A549 (cell line): ENCODE measurements at regions not wholly inside any gene's neighbourhood (a gene's known extent, or its start where the extent isn't known, plus 50 kb on each side); places are given as distances from the start of the nearest gene placed in this dataset.

Experiments used
- ATAC-seq, 2 experiments: fragments of 200-7000 bp in 1 of 2; fragments of >200 bp in 1 of 2; cut with Nextera tagmentation in 1 of 2; cut with Tn5 transposase in 1 of 2; 3 replicates each; pipeline versions ENCODE4 v1.8.0 to v1.9.1; 2018 to 2020; ENCODE audit warnings: mild to moderate bottlenecking in 1 of 2, moderate library complexity in 1 of 2
- CTCF ChIA-PET: fragments of 300-600 bp; sonication (Branson Sonifier 250); formaldehyde crosslinking; extraction: SDS; loops from one replicate; lab custom pipeline; 2021; ENCODE audit warnings: antibody characterized with exemption, inconsistent platforms; lab: Yijun Ruan, JAX
- POLR2A ChIA-PET: fragments of 350-600 bp; formaldehyde crosslinking; extraction: SDS; loops from one replicate; lab custom pipeline; 2021; ENCODE audit warnings: antibody characterized with exemption, inconsistent platforms; lab: Yijun Ruan, JAX
- DNase-seq, 2 experiments: peaks; one replicate each; pipeline versions ENCODE4 v3.0.0 to v3.0.0-alpha.2; 2011 to 2016; ENCODE audit warnings: low read depth in 1 of 2, low spot score in 1 of 2
- FAIRE-seq: peaks from 2 replicates; lab custom pipeline; 2011; peaks lifted over from hg19 to GRCh38; lab: Jason Lieb, UNC
- H3K27ac ChIP-seq, 2 experiments: fragments of >200 bp; sonication (Bioruptor Twin); formaldehyde crosslinking; 3 replicates each; pipeline ENCODE4 v1.5.1; 2016 to 2017
- H3K4me1 ChIP-seq: fragments of >200 bp; sonication (Bioruptor Twin); formaldehyde crosslinking; 3 replicates; pipeline ENCODE4 v1.6.1; 2016
- H3K4me2 ChIP-seq: fragments of >200 bp; sonication (Bioruptor Twin); formaldehyde crosslinking; 3 replicates; pipeline ENCODE4 v1.6.1; 2016
- H3K4me3 ChIP-seq: fragments of >200 bp; sonication (Bioruptor Twin); formaldehyde crosslinking; 3 replicates; pipeline ENCODE4 v1.5.1; 2016
- H3K9me3 ChIP-seq: fragments of >200 bp; sonication (Bioruptor Twin); formaldehyde crosslinking; 3 replicates; pipeline ENCODE4 v1.6.1; 2016
- CBX8 ChIP-seq: fragments of 200-600 bp; sonication (generic); IDR thresholded peaks from 2 replicates; pipeline ENCODE4 v1.6.1; 2016
- CEBPB ChIP-seq, 2 experiments: fragments of >200 bp in 1 of 2; sonication (Bioruptor Twin) in 1 of 2; formaldehyde crosslinking in 1 of 2; IDR thresholded peaks; 2 replicates each; pipeline ENCODE4 v1.6.1; 2012 to 2016
- CHD4 ChIP-seq: fragments of 200-600 bp; sonication (generic); IDR thresholded peaks from 2 replicates; pipeline ENCODE4 v1.6.1; 2016; ENCODE audit warnings: antibody characterized with exemption, mild to moderate bottlenecking, borderline replicate concordance
- CTCF ChIP-seq: fragments of >200 bp; sonication (Bioruptor Twin); formaldehyde crosslinking; IDR thresholded peaks from 3 replicates; pipeline ENCODE4 v1.5.1; 2016
- EHF ChIP-seq: fragments of 250-450 bp; sonication (Bioruptor Pico); IDR thresholded peaks from 2 replicates; pipeline ENCODE4 v1.5.0; 2020; ENCODE audit warnings: mild to moderate bottlenecking
- EHMT2 ChIP-seq: fragments of 200-600 bp; sonication (generic); IDR thresholded peaks from 2 replicates; pipeline ENCODE4 v1.6.1; 2016; ENCODE audit warnings: antibody characterized with exemption, low read depth, mild to moderate bottlenecking, moderate library complexity
- ELK1 ChIP-seq: fragments of 150-350 bp; IDR thresholded peaks from 2 replicates; pipeline ENCODE4 v1.6.1; 2014; ENCODE audit warnings: low read depth, mild to moderate bottlenecking, low read length
- FOSL2 ChIP-seq, 2 experiments: fragments of 450-650 bp in 1 of 2; fragments of >200 bp in 1 of 2; sonication (Bioruptor Twin) in 1 of 2; formaldehyde crosslinking; IDR thresholded peaks; 2 replicates each; pipeline versions ENCODE4 v1.5.0 to v1.6.1; 2016 to 2020; ENCODE audit warnings: mild to moderate bottlenecking in 1 of 2, moderate library complexity in 1 of 2
- JUNB ChIP-seq: fragments of >200 bp; sonication (Bioruptor Twin); formaldehyde crosslinking; IDR thresholded peaks from 2 replicates; pipeline ENCODE4 v1.6.1; 2016
- KDM1A ChIP-seq: fragments of 200-600 bp; sonication (generic); IDR thresholded peaks from 2 replicates; pipeline ENCODE4 v1.6.1; 2016; ENCODE audit warnings: low read depth, mild to moderate bottlenecking
- MAX ChIP-seq: IDR thresholded peaks from 2 replicates; pipeline ENCODE4 v1.6.1; 2012
- MAZ ChIP-seq: fragments of 150-350 bp; IDR thresholded peaks from 2 replicates; pipeline ENCODE4 v1.6.1; 2014; ENCODE audit warnings: antibody characterized with exemption, low read depth, low read length, borderline replicate concordance
- NPAS2 ChIP-seq: fragments of 250-450 bp; sonication (Bioruptor Pico); IDR thresholded peaks from 2 replicates; pipeline ENCODE4 v1.8.0; 2022; ENCODE audit warnings: mild to moderate bottlenecking, moderate library complexity, borderline replicate concordance
- NR3C1 ChIP-seq: fragments of >200 bp; sonication (Bioruptor Twin); formaldehyde crosslinking; IDR thresholded peaks from 3 replicates; pipeline ENCODE4 v1.6.1; 2017
- PBX3 ChIP-seq: IDR thresholded peaks from 2 replicates; pipeline ENCODE4 v1.6.1; 2012
- PHF8 ChIP-seq: fragments of 200-600 bp; sonication (generic); IDR thresholded peaks from 2 replicates; pipeline ENCODE4 v1.6.1; 2016; ENCODE audit warnings: low read depth, mild to moderate bottlenecking, antibody characterized with exemption, moderate library complexity, borderline replicate concordance
- RAD21 ChIP-seq, 2 experiments: fragments of >200 bp in 1 of 2; sonication (Bioruptor Twin) in 1 of 2; formaldehyde crosslinking in 1 of 2; IDR thresholded peaks in 1 of 2; conservative IDR thresholded peaks in 1 of 2; 2 replicates in 1 of 2; 3 replicates in 1 of 2; pipeline ENCODE4 v1.6.1; 2012 to 2018; ENCODE audit warnings: inconsistent platforms in 1 of 2
- RFX5 ChIP-seq: fragments of 450-650 bp; IDR thresholded peaks from 2 replicates; pipeline ENCODE4 v1.7.1; 2014; ENCODE audit warnings: antibody characterized with exemption, mild to moderate bottlenecking, moderate library complexity
- TFCP2L1 ChIP-seq: fragments of 250-450 bp; sonication (Bioruptor Pico); IDR thresholded peaks from 2 replicates; pipeline ENCODE4 v1.5.0; 2021; ENCODE audit warnings: mild to moderate bottlenecking
- TP53 ChIP-seq: fragments of 250-450 bp; sonication (Bioruptor Pico); IDR thresholded peaks from 2 replicates; pipeline ENCODE4 v1.5.0; 2021; ENCODE audit warnings: mild to moderate bottlenecking, moderate library complexity
- ZNF302 ChIP-seq: fragments of 250-450 bp; sonication (Bioruptor Pico); IDR thresholded peaks from 2 replicates; pipeline ENCODE4 v1.9.0; 2021; ENCODE audit warnings: inconsistent platforms, mild to moderate bottlenecking, moderate library complexity
- WGBS: methylation state at CpG from one replicate; pipeline ENCODE4 v1.1.6; 2017; ENCODE audit errors: missing lambda C conversion rate; 5-methylcytosine and 5-hydroxymethylcytosine counted together

GRCh38 chr14:38556252-38556651 is 300.4 kb upstream of the CLEC14A start (continued):
- TF ChIP-seq CTCF (no peak), MAX (no peak), JUNB (no peak)

GRCh38 chr14:38554026-38554425 is 298.1 kb upstream of the CLEC14A start:
- FAIRE-seq, result no peak
- Histone ChIP-seq H3K4me3 (no peak overlapping the region), H3K4me1 (no peaks in the 10 kb centered on the region), H3K27ac (no peak overlapping the region), H3K4me2 (no peak overlapping the region), H3K9me3 (no peaks in the 10 kb centered on the region)
- ChIA-PET CTCF (no interaction called here), POLR2A (no interaction called here)
- DNase-seq, result no peak
- no peak for ATAC-seq
- 0% methylated on average over 4 of the region's 4 CpGs for WGBS
- TF ChIP-seq NR3C1, result no peak
- no peak for TF ChIP-seq CTCF
- no peak for TF ChIP-seq PHF8
- TF ChIP-seq ZNF302 (CRISPR knock-in tag), result no peak
- no peak for TF ChIP-seq EHMT2
- no peak for TF ChIP-seq RFX5
- no peak for TF ChIP-seq FOSL2 (IDR thresholded peaks at IDR 0.05)
- no peak for TF ChIP-seq FOSL2 (CRISPR knock-in tag; IDR thresholded peaks at IDR 0.05)
- no peak for TF ChIP-seq TP53 (CRISPR knock-in tag)
- no peak for TF ChIP-seq TFCP2L1 (CRISPR knock-in tag)
- no peak for TF ChIP-seq EHF
- no peak for TF ChIP-seq CBX8
- no peak for TF ChIP-seq CHD4
- TF ChIP-seq MAZ, result no peak
- no peak for TF ChIP-seq KDM1A
- TF ChIP-seq NPAS2 (CRISPR knock-in tag), result no peak
- no peak for TF ChIP-seq RAD21 (conservative IDR thresholded peaks at IDR 0.05 in 1 of 2, IDR thresholded peaks at IDR 0.05 in 1 of 2)
- TF ChIP-seq ELK1, result no peak
- TF ChIP-seq PBX3, result no peak
- no peak for TF ChIP-seq CEBPB (IDR thresholded peaks at IDR 0.05)
